ENCODE measurements at regions not wholly inside any gene's neighbourhood (a gene's known extent, or its start where the extent isn't known, plus 50 kb on each side); places are given as distances from the start of the nearest gene placed in this dataset.

DNA sequence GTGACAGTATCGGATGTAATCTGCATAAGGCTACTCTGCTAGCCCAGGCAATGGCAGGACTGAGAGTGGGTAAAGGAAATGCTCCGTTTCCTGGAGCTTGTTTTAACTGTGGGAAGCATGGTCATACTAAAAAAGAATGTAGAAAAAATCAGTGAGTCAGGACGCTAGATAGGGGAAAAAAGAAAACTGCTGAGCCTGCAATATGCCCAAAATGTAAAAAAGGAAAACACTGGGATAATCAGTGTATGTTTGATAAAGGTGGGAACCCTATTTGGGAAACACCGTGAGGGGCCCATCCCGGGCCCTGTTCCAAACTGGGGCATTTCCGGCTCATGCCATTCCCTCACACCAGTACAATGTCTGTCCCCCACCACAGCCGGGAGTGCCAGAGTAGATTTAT lies 775.8 kb downstream of the ZPLD1 start:
- intact Hi-C loops (cut with micrococcal nuclease; ENCODE audit: unreplicated experiment) (no loop called here), in situ Hi-C loops (cut with MboI) (no loop called here)
- no peak overlapping the region for H3K4me3 ChIP-seq
- no peaks in the 10 kb centered on the region for H3K27me3 ChIP-seq (replicated peaks in 1 of 2; ENCODE audit: control insufficient read depth in 2 of 2, insufficient read depth in 2 of 2, low read length in 1 of 2)
- ChIA-PET CTCF (no interaction called here), SMC1A (ENCODE audit: uncharacterized antibody, unreplicated experiment) (interaction anchor here (0.9 kb wide), 1 partner anchor 10 kb away, joined by 3 read pairs; no protein-coding TSS in a partner anchor), RAD21 (ENCODE audit: unreplicated experiment) (no interaction called here), POLR2A (no interaction called here)
- WGBS (ENCODE audit: insufficient coverage, insufficient replicate concordance, low lambda C conversion rate, missing lambda C conversion rate), result 14% methylated on average over 7 of the region's 7 CpGs
- ATAC-seq, result no peak
- no TSS peak for BruUV-seq (replicated peaks)
- no peaks in the 10 kb centered on the region for H3K9me3 ChIP-seq (replicated peaks; ENCODE audit: control insufficient read depth, insufficient read depth, low read length)
- H3K4me2 ChIP-seq (ENCODE audit: control insufficient read depth, insufficient read depth), result no peak overlapping the region
- H3K79me2 ChIP-seq (ENCODE audit: control insufficient read depth, insufficient read depth, low read length), result no peaks in the 10 kb centered on the region
- H2AFZ ChIP-seq (ENCODE audit: control insufficient read depth, low read depth, low read length), result no peak overlapping the region
- FAIRE-seq, result no peak
- no peaks in the 10 kb centered on the region for H3K36me3 ChIP-seq (ENCODE audit: control insufficient read depth in 2 of 2, insufficient read depth in 2 of 2, low read length in 1 of 2)
- TF ChIP-seq BHLHE40 (IDR thresholded peaks at IDR 0.05; ENCODE audit: borderline replicate concordance in 1 of 2, low read depth in 2 of 2, low read length in 1 of 2) (no peak), NFYB (IDR thresholded peaks at IDR 0.05; ENCODE audit: insufficient read depth, low read depth, low read length) (no peak), CEBPB (IDR thresholded peaks at IDR 0.05; ENCODE audit: borderline replicate concordance in 1 of 2, low read depth in 2 of 2, low read length in 2 of 2) (no peak), MTA3 (IDR thresholded peaks at IDR 0.05; ENCODE audit: borderline replicate concordance, low read length) (no peak), ZNF24 (IDR thresholded peaks at IDR 0.05) (no peak), LARP7 (IDR thresholded peaks at IDR 0.05) (no peak), TARDBP (IDR thresholded peaks at IDR 0.05; ENCODE audit: borderline replicate concordance) (no peak)
- TF ChIP-seq, protein P1, sequence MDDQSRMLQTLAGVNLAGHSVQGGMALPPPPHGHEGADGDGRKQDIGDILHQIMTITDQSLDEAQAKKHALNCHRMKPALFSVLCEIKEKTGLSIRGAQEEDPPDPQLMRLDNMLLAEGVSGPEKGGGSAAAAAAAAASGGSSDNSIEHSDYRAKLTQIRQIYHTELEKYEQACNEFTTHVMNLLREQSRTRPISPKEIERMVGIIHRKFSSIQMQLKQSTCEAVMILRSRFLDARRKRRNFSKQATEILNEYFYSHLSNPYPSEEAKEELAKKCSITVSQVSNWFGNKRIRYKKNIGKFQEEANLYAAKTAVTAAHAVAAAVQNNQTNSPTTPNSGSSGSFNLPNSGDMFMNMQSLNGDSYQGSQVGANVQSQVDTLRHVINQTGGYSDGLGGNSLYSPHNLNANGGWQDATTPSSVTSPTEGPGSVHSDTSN (IDR thresholded peaks at IDR 0.05; ENCODE audit: insufficient replicate concordance, low read depth, low read length), result no peak
- no peak for DNase-seq (ENCODE audit: low read depth, low spot score)
- no peak overlapping the region for H3K9ac ChIP-seq (ENCODE audit: control insufficient read depth, insufficient read depth, low read length)
- no peaks in the 10 kb centered on the region for H4K20me1 ChIP-seq (ENCODE audit: control insufficient read depth, insufficient read depth)
- no peak overlapping the region for H3K27ac ChIP-seq (ENCODE audit: control insufficient read depth, insufficient read depth)
- no peaks in the 10 kb centered on the region for H3K4me1 ChIP-seq (ENCODE audit: control insufficient read depth, insufficient read depth, low read length)
